MCF 10A (cell line): ENCODE measurements at regions not wholly inside any gene's neighbourhood (a gene's known extent, or its start where the extent isn't known, plus 50 kb on each side); places are given as distances from the start of the nearest gene placed in this dataset.

ENCODE experiments used
- BruUV-seq: library from RNA; stranded (reverse); fragments of 400-500 nt; replicated peaks from 2 replicates; lab custom pipeline; 2021; lab: Mats Ljungman, UMichigan
- CTCF ChIA-PET: fragments of 300-600 bp; sonication (Branson Sonifier 250); formaldehyde crosslinking; extraction: SDS; loops from one replicate; lab custom pipeline; 2021; ENCODE audit warnings: antibody characterized with exemption, inconsistent platforms; lab: Yijun Ruan, JAX
- POLR2A ChIA-PET: fragments of 300-600, 350-650 bp; sonication (Branson Sonifier 250); formaldehyde crosslinking; extraction: SDS; loops from one replicate; lab custom pipeline; 2020; ENCODE audit warnings: antibody characterized with exemption, inconsistent platforms; lab: Yijun Ruan, JAX
- DNase-seq: peaks from one replicate; pipeline ENCODE4 v3.0.0-alpha.2; 2018; ENCODE audit not compliant: unreplicated experiment
- H3K27ac Mint-ChIP-seq: one replicate; pipeline ENCODE4 v1.8.0; 2022; ENCODE audit warnings: mild to moderate bottlenecking, low read depth, mixed read lengths; ENCODE audit not compliant: unreplicated experiment
- H3K27me3 Mint-ChIP-seq: one replicate; pipeline ENCODE4 v1.8.0; 2022; ENCODE audit warnings: mixed read lengths; ENCODE audit not compliant: insufficient read depth, unreplicated experiment
- H3K36me3 Mint-ChIP-seq: one replicate; pipeline ENCODE4 v1.8.0; 2022; ENCODE audit warnings: mild to moderate bottlenecking, moderate library complexity, mixed read lengths; ENCODE audit not compliant: insufficient read depth, unreplicated experiment
- H3K4me1 Mint-ChIP-seq: one replicate; pipeline ENCODE4 v1.8.0; 2022; ENCODE audit warnings: mixed read lengths; ENCODE audit not compliant: insufficient read depth, unreplicated experiment
- H3K4me3 Mint-ChIP-seq: one replicate; pipeline ENCODE4 v1.8.0; 2022; ENCODE audit warnings: mild to moderate bottlenecking, moderate library complexity, mixed read lengths; ENCODE audit not compliant: unreplicated experiment
- H3K9me3 Mint-ChIP-seq: one replicate; pipeline ENCODE4 v1.8.0; 2022; ENCODE audit warnings: mixed read lengths; ENCODE audit not compliant: unreplicated experiment
- CTCF ChIP-seq: fragments of 200-600 bp; IDR thresholded peaks from one replicate; pipeline ENCODE4 v1.8.0; 2022; ENCODE audit warnings: antibody characterized with exemption, mild to moderate bottlenecking; ENCODE audit not compliant: unreplicated experiment
- intact Hi-C: fragments of 100-400 bp; cut with micrococcal nuclease; formaldehyde crosslinking; loops from 2 replicates; pipeline ENCODE4 v1.14.1; 2022

- H3K4me1 Mint-ChIP-seq = no peaks in the 10 kb centered on the region
- CTCF ChIA-PET = no interaction called here
- no peak for TF ChIP-seq CTCF
- no peak for DNase-seq
- H3K9me3 Mint-ChIP-seq = no peaks in the 10 kb centered on the region
- no peak overlapping the region for H3K27ac Mint-ChIP-seq
- POLR2A ChIA-PET = no interaction called here
- intact Hi-C loops = no loop called here
- H3K4me3 Mint-ChIP-seq = no peak overlapping the region
- BruUV-seq = no TSS peak
- no peaks in the 10 kb centered on the region for H3K36me3 Mint-ChIP-seq
- no peaks in the 10 kb centered on the region for H3K27me3 Mint-ChIP-seq
Observed at GRCh38 chr6:105875974-105876640, 210.0 kb upstream of the PRDM1 start.

- Mint-ChIP-seq H3K4me3 (no peak overlapping the region), H3K36me3 (no peaks in the 10 kb centered on the region), H3K4me1 (no peaks in the 10 kb centered on the region), H3K9me3 (no peaks in the 10 kb centered on the region), H3K27me3 (no peaks in the 10 kb centered on the region), H3K27ac (no peak overlapping the region)
- TF ChIP-seq CTCF = no peak
- no TSS peak for BruUV-seq
- intact Hi-C loops = no loop called here
- POLR2A ChIA-PET = no interaction called here
- no peak for DNase-seq
- CTCF ChIA-PET = interaction anchor here (0.7 kb wide), 1 partner anchor 879 kb away, joined by 3 read pairs; no protein-coding TSS in a partner anchor
Observed at GRCh38 chr6:105874835-105875626, 211.1 kb upstream of the PRDM1 start.

GRCh38 chr6:105873799-105874198, 212.3 kb upstream of the PRDM1 start:
- H3K4me3 Mint-ChIP-seq = no peak overlapping the region
- no peaks in the 10 kb centered on the region for H3K36me3 Mint-ChIP-seq
- TF ChIP-seq CTCF = no peak
- BruUV-seq = no TSS peak
- no peaks in the 10 kb centered on the region for H3K9me3 Mint-ChIP-seq
- H3K27ac Mint-ChIP-seq = no peak overlapping the region
- intact Hi-C loops = no loop called here
- no peaks in the 10 kb centered on the region for H3K4me1 Mint-ChIP-seq
- CTCF ChIA-PET = interaction anchor here (0.6 kb wide), 1 partner anchor 121 kb away, joined by 3 read pairs; no protein-coding TSS in a partner anchor
- POLR2A ChIA-PET = interaction anchor here (0.8 kb wide), 1 partner anchor 9 kb away, joined by 3 read pairs; no protein-coding TSS in a partner anchor
- no peak for DNase-seq
- H3K27me3 Mint-ChIP-seq = no peaks in the 10 kb centered on the region

- BruUV-seq = no TSS peak
- CTCF ChIA-PET = interaction anchor here (0.6 kb wide), 1 partner anchor 122 kb away, joined by 3 read pairs; no protein-coding TSS in a partner anchor
- no peaks in the 10 kb centered on the region for H3K27me3 Mint-ChIP-seq
- POLR2A ChIA-PET = interaction anchor here (0.8 kb wide), 1 partner anchor 10 kb away, joined by 3 read pairs; no protein-coding TSS in a partner anchor
- no peak for TF ChIP-seq CTCF
- H3K9me3 Mint-ChIP-seq = no peaks in the 10 kb centered on the region
- no peaks in the 10 kb centered on the region for H3K36me3 Mint-ChIP-seq
- DNase-seq = no peak
- H3K27ac Mint-ChIP-seq = no peak overlapping the region
- no peaks in the 10 kb centered on the region for H3K4me1 Mint-ChIP-seq
- intact Hi-C loops = no loop called here
- H3K4me3 Mint-ChIP-seq = no peak overlapping the region
Observed at GRCh38 chr6:105873211-105873704, 212.9 kb upstream of the PRDM1 start.
